ENCODE measurements at regions not wholly inside any gene's neighbourhood (a gene's known extent, or its start where the extent isn't known, plus 50 kb on each side); places are given as distances from the start of the nearest gene placed in this dataset.

DNA sequence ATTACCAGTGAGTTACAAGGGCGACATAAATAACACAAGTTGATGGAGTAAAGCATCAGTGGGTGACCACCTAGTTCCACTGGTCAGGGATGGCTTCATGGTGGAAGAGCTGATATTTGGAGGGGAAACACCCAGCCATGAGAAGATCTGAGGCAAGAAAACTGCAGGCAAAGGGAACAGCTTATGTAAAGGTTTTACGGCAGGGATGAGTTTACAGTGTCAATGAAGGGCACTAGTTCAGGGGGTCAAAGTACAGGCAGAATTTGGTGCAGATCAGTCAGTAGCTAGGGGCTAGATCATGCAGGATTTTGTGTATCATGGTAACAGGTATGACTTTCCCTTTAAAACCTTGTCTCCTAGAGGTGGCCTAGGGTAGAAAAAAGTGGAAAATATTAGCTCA lies 339.6 kb downstream of the PMP22 start:
- TF ChIP-seq, protein P1, sequence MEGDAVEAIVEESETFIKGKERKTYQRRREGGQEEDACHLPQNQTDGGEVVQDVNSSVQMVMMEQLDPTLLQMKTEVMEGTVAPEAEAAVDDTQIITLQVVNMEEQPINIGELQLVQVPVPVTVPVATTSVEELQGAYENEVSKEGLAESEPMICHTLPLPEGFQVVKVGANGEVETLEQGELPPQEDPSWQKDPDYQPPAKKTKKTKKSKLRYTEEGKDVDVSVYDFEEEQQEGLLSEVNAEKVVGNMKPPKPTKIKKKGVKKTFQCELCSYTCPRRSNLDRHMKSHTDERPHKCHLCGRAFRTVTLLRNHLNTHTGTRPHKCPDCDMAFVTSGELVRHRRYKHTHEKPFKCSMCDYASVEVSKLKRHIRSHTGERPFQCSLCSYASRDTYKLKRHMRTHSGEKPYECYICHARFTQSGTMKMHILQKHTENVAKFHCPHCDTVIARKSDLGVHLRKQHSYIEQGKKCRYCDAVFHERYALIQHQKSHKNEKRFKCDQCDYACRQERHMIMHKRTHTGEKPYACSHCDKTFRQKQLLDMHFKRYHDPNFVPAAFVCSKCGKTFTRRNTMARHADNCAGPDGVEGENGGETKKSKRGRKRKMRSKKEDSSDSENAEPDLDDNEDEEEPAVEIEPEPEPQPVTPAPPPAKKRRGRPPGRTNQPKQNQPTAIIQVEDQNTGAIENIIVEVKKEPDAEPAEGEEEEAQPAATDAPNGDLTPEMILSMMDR (IDR thresholded peaks at IDR 0.05 in 4 of 5, conservative IDR thresholded peaks at IDR 0.05 in 1 of 5): no peak
- TF ChIP-seq POLR2A (IDR thresholded peaks at IDR 0.05): no peak

Data from gastrocnemius medialis (tissue), 4 donors.